Nephron (organoid): ENCODE measurements at regions not wholly inside any gene's neighbourhood (a gene's known extent, or its start where the extent isn't known, plus 50 kb on each side); places are given as distances from the start of the nearest gene placed in this dataset.

Experiments
- H3K27ac Mint-ChIP-seq, 3 experiments: 2 replicates each; pipeline ENCODE4 v1.8.0; 2020; ENCODE audit warnings: mixed read lengths in 3 of 3, mild to moderate bottlenecking in 2 of 3, moderate library complexity in 1 of 3
- H3K27me3 Mint-ChIP-seq: 2 replicates; pipeline ENCODE4 v1.8.0; 2021; ENCODE audit warnings: low read depth, mild to moderate bottlenecking, moderate library complexity, mixed read lengths
- H3K36me3 Mint-ChIP-seq: 2 replicates; pipeline ENCODE4 v1.8.0; 2020; ENCODE audit warnings: low read depth, mixed read lengths
- H3K4me1 Mint-ChIP-seq: 2 replicates; pipeline ENCODE4 v1.8.0; 2020; ENCODE audit warnings: mixed read lengths
- H3K4me3 Mint-ChIP-seq, 3 experiments: 2 replicates each; pipeline ENCODE4 v1.8.0; 2020; ENCODE audit warnings: mild to moderate bottlenecking in 3 of 3, mixed read lengths in 3 of 3, moderate library complexity in 2 of 3
- H3K9me3 Mint-ChIP-seq: 2 replicates; pipeline ENCODE4 v1.8.0; 2020; ENCODE audit warnings: mixed read lengths
- CTCF ChIP-seq, 3 experiments: fragments of 200-600 bp; sonication (generic); IDR thresholded peaks; one replicate each; pipeline ENCODE4 v1.5.0; 2021; ENCODE audit warnings: antibody characterized with exemption in 3 of 3; ENCODE audit not compliant: unreplicated experiment in 3 of 3

GRCh38 chr2:15745350-15745749 lies 153.7 kb downstream of the DDX1 start:
- Mint-ChIP-seq H3K36me3 (peaks cover 4% of the 10 kb centered on the region), H3K27me3 (no peaks in the 10 kb centered on the region), H3K4me3 (no peak overlapping the region), H3K4me1 (peaks cover 45% of the 10 kb centered on the region), H3K9me3 (peaks cover 12% of the 10 kb centered on the region), H3K27ac (peak overlapping the region; percentile 62 to 80 (median 77))
- no peak for TF ChIP-seq CTCF (IDR thresholded peaks at IDR 0.05; ENCODE audit: unreplicated experiment in 3 of 3)

- Mint-ChIP-seq H3K27me3 (peaks cover 5% of the 10 kb centered on the region), H3K4me3 (no peak overlapping the region), H3K27ac (peak overlapping the region; percentile 78 to 90 (median 80)), H3K36me3 (peaks cover 4% of the 10 kb centered on the region), H3K4me1 (peaks cover 52% of the 10 kb centered on the region), H3K9me3 (peaks cover 10% of the 10 kb centered on the region)
- TF ChIP-seq CTCF (IDR thresholded peaks at IDR 0.05; ENCODE audit: unreplicated experiment in 3 of 3): no peak
These were observed 154.4 kb downstream of the DDX1 start for GRCh38 chr2:15745907-15746702.

GRCh38 chr2:15746703-15747550 lies 155.3 kb downstream of the DDX1 start:
- Mint-ChIP-seq H3K4me3 (peak overlapping the region in 1 of 3 experiments; percentile 21), H3K4me1 (peaks cover 54% of the 10 kb centered on the region), H3K27ac (peak overlapping the region; percentile 78 to 90 (median 80)), H3K9me3 (peaks cover 7% of the 10 kb centered on the region), H3K36me3 (peaks cover 4% of the 10 kb centered on the region), H3K27me3 (peaks cover 8% of the 10 kb centered on the region)
- no peak for TF ChIP-seq CTCF (IDR thresholded peaks at IDR 0.05; ENCODE audit: unreplicated experiment in 3 of 3)

- Mint-ChIP-seq H3K27me3 (peaks cover 11% of the 10 kb centered on the region), H3K4me1 (peaks cover 54% of the 10 kb centered on the region), H3K27ac (peak overlapping the region; percentile 78 to 90 (median 80)), H3K4me3 (no peak overlapping the region), H3K9me3 (peaks cover 4% of the 10 kb centered on the region), H3K36me3 (peaks cover 4% of the 10 kb centered on the region)
- TF ChIP-seq CTCF (IDR thresholded peaks at IDR 0.05; ENCODE audit: unreplicated experiment in 3 of 3): no peak
These were observed 156.2 kb downstream of the DDX1 start for GRCh38 chr2:15747603-15748471.

- TF ChIP-seq CTCF (IDR thresholded peaks at IDR 0.05; ENCODE audit: unreplicated experiment in 3 of 3): peak; percentile 28 to 46 (median 42)
These were observed 157.2 kb downstream of the DDX1 start for GRCh38 chr2:15748736-15749323.

More at GRCh38 chr2:15748736-15749323, 157.2 kb downstream of the DDX1 start:
- Mint-ChIP-seq H3K36me3 (no peaks in the 10 kb centered on the region), H3K4me1 (peaks cover 54% of the 10 kb centered on the region), H3K27me3 (peaks cover 11% of the 10 kb centered on the region), H3K4me3 (no peak overlapping the region), H3K9me3 (no peaks in the 10 kb centered on the region), H3K27ac (peak overlapping the region; percentile 38 to 71 (median 45))
